ENCODE measurements at regions not wholly inside any gene's neighbourhood (a gene's known extent, or its start where the extent isn't known, plus 50 kb on each side); places are given as distances from the start of the nearest gene placed in this dataset.

DNA sequence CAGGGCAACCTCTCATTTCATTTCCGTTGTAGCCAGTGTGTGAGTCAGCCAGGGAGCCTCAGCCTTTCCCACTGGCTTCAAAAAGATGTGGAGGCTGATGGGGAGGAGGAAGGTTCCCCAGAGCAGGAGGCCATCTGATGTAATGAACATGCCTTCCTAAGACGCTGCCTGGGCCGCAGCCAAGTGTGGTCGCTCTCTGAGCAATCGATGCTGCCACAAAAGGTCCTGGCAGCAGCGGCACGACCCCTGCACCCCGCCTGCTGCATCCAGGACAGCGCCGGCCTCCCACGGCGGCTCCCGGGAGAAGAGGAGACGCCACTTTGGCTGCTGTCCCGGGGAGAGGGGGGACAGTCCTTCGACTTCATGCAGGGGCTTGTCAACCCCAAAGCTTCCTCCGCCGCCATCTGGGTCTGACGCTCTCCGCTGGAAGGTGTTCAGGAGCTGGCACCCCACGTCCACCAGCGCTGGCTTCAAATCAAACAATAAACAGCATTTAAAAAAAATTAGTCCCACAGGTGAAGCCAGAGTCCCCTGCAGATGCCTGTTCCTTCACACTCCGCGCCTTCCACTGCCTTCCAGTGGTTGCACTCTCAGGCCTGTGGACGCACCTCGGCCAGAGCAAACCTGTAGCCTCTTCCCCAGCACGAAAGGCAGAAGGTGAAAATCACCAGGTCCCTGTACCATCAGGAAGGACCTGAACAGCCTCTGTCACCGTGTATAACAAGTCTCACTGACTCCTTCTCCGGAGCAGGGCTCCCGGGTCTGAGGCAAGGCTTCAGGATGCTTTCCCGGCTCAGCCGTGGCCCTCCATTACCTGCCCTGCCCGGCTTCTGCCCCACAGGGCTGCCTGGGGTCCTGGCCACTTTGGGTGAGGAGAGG, 930.7 kb downstream of the BRD1 start:
- DNase-seq (ENCODE audit: low spot score) = no peak
- no peak for FAIRE-seq

DNA sequence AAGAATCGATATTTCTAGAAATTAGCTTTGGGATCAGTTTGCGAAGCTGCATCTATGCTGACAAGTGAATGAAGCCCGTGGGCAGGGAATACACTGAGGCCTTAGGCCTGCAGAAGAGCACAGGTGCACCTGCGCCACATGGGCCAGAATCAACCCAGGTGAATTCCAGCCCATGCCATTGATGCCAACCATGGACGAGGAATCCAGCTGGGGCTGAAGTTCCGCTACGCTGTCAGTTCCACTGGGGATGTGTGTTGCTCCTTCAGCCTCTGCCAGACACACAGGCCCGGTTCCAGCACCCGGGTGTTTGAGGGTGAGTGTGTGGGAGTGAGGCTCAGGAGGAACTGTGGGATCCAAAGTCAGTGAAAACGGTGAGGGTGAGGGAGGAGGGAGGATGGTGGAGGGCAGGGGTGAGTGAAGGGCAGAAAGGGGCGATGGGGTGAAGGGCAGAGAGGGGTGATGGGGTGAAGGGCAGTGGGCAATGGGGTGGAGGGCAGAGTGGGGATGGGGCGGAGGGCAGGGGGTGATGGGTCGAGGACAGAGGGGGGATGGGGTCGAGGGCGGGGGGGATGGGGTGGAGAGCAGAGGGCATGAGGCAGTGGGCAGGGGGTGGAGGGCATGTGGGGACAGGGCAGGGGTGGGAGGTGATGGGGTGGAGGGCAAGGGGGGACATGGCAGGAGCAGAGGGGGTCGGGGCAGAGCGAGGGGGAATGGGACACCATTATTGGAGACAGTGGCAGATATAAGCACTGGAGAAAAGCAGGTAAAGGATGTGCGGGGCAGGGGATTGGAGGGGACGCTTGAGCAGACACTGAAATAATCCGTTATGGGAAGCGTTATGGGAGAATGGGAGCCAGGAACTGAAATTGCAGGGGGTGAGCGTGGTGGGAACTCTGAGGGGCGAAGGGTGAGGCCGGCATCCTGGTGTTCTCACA, 931.6 kb downstream of the BRD1 start:
- FAIRE-seq (no peak), DNase-seq (ENCODE audit: low spot score) (no peak)

- no peak for DNase-seq (ENCODE audit: low spot score)
- no peak for FAIRE-seq
These were observed 932.3 kb downstream of the BRD1 start for GRCh38 chr22:48895336-48895735.

GRCh38 chr22:48894804-48895250, 932.8 kb downstream of the BRD1 start:
- DNase-seq (ENCODE audit: low spot score) = no peak
- FAIRE-seq = no peak

DNA sequence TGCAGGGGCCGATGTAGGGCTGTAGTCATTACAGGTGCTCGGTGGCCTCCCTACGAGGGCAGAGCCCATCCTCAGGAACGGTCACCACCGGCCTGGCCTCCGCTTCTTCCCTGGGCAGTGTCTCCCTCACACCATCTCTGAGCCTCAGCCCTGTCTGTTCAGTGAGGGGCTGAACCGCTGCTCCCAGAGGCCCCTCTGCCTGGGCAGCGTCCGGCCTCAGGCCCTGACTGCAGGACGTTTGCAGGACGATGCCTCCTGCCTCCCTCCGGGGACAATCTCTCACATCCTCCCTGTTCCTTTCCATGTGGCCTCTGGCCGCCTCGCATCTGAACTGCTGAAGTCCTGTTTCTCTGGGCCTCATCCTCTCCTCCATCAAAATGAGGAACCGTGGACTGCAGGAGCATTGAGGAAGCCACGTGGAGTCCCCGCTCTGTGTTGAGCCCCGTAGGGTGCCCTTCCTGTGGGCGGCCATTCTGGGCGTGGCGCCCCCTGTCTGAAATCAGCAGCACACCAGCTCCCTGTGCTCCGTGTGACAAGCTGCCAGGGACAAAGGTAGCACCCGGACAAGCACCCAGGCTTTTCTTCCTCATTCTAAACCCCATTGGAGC, 933.5 kb downstream of the BRD1 start:
- DNase-seq (ENCODE audit: low spot score) = no peak
- no peak for FAIRE-seq

GRCh38 chr22:48893288-48894063, 934.2 kb downstream of the BRD1 start:
- DNase-seq (ENCODE audit: low spot score) (no peak), FAIRE-seq (no peak)

DNA sequence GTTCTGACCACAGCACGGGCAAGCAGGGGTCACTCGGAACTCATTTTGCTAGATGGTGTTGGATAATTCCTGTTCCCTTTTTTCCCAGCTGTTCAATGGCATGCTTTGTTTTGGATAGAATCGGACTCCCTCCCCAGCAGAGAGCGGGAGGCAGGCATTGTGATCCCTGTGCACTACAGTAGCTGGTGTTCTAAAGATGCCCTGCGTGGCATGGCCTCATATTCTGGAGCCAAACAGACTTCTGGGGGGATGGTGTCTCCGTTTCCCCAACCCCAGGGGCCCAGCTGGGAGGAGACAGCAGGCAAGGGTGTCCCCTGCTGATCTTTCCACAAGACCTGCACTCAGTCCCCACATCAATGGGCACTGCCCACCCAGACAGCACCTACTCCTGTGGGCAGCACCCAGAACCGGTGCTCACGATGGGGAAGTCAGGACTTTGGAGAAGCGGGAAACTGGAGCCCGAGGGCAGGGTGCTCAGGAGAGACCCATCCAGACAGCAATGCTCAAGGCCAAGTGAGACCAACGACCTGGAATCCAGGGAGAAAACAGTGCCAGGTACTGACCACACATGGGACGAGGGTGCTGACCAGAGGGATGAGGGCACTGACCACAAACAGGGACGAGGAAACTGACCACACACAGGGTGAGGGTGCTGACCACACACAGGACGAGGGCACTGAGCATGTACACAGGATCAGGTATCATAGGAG, 934.9 kb downstream of the BRD1 start:
- DNase-seq (ENCODE audit: low spot score) = no peak
- FAIRE-seq = no peak

GRCh38 chr22:48891688-48892577, 935.7 kb downstream of the BRD1 start:
- FAIRE-seq (no peak), DNase-seq (ENCODE audit: low spot score) (no peak)

GRCh38 chr22:48890693-48891554, 936.7 kb downstream of the BRD1 start:
- DNase-seq (ENCODE audit: low spot score) = no peak
- FAIRE-seq = no peak

DNA sequence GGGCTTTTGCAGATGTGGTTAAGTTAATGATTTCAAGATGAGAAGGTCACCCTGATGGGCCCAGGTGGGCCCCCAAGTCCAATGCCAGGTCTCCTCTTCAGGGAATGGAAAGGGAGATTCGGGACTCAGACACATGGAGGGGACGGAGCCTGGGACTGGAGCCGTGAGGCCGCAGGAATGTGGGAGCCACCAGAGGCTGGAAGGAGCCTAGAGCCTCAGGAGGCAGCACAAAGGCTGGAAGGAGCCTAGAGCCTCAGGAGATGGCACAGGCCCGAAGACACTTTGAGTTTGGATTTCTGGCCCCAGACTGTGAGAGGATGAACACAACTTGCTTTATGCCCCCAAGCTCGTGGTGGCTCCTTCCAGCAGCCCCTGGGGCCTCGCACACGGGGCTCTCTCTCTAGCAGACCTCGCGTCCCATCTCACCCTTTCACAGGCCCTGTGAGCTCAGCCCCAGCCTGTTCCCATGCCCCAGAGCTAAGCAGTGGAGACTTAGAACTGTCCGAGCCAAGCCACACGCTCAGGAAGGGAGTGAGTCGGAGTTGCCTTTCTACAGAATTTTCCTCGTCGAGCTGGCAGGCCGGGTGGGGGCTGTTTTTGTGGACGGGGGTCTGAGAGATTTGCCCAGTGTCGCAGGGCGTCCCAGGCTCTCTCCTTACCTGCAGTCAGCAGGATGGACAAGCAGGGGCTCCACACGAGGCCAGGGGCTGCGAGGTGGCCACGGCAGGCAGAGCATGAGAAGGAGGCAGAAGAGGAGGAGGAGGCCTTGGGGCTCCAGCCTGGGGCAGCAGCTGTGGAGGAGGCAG, 937.6 kb downstream of the BRD1 start:
- no peak for FAIRE-seq
- no peak for DNase-seq (ENCODE audit: low spot score)

DNA sequence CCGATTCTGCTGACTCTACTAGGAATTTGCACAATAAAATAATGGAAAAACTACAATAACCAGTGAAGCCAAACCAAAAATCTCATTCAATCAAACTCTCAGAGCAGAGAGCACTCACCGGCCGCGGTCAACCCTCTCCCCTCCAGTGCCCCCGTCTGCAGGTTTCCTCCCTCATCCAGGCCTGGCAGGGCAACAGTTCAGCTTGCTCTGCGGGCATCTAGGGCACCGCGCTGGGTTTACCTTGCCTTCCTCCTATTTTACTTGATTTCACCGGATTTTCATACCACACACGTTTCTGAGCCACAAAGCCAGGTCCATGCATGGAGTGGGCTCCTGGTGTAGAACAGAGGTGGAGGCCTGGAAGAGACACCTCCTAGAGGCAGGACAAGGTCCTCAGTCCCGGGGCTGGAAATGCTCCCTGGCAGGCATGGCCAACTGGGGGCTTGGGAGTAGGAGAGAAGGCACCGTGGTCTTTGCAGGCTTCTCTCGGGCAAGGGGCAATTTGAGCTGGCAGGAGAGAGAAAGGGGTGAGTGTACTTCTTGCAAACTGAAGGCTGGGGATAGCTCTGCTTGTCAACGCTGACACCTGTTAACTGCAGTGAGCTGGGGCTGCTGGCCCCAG, 938.4 kb downstream of the BRD1 start:
- DNase-seq (ENCODE audit: low spot score) = no peak
- FAIRE-seq = no peak

- FAIRE-seq (no peak), DNase-seq (ENCODE audit: low spot score) (no peak)
These were observed 939.0 kb downstream of the BRD1 start for GRCh38 chr22:48888466-48889208.

DNA sequence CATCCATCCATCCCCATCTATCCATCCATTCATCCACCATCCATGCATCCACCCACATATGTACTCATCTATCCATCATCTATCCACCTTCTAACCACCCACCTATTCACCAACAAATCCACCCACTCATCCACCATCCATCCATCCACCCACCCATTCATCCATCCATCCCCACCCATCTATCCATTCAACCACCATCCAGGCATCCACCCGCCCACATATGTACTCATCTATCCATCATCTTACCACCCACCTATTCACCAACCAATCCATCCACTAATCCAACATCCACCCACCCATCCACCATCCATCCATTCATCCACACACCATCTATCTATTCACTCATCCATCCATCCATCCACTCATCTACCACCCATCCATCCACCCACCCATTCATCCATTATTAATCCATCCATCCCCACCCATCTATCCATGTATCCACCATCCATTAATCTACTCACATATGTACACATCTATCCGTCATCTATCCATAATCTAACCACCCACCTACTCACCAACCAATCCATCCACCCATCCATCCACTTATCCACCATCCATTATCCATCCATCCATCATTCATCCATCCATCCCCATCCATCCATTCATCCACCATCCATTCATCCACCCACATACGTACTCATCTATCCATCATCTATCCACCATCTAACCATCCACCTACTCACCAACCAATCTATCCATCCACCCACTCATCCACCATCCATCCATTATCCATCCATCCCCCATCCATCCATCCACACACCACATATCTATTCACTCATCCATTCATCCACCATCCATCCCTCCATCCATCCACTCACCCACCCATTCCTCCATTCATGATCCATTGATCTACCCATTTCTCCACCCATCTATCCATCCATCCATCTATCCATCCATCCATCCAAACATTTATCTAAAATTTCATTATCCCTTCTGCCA, 940.0 kb downstream of the BRD1 start:
- no peak for FAIRE-seq
- DNase-seq (ENCODE audit: low spot score) = no peak

DNA sequence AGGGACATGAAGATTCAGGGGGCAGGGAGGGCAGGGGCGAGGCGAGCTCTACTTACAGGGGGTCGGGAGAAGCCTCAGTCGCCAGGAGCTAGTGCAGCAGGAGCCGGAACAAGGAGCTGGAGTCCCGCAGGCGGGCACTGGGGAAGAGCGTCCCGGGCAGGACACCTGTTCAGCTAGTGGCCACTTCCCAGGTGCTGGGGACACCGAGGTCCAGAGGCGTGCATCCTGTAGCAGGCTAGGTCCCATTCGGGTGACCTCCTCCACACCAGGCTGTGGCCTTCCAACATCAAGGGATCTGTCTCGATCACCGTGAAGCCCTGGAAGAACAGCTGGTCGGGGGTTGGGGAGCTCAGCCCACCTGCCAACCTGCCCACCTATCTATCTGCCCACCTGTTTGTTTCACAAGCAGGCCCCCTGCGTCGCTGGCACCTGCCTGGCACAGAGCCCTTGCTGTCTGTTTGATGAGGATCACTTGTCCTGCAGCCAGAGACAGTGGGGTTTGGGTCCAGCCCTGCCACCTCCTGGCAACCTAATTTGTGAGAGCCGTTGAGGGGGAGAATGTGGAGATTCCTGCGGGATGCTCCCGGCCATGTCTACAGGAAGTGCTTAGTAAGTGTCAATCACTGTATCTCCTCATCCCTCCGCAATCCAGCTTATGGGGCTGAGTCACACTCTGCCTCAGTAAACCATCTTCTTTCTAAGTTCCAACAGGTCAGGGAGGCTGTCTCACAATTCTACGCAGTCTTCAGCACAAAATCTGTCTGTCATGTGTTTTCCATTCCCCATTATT, 940.9 kb downstream of the BRD1 start:
- no peak for DNase-seq (ENCODE audit: low spot score)
- FAIRE-seq = no peak

GRCh38 chr22:48885919-48886305, 941.8 kb downstream of the BRD1 start:
- FAIRE-seq (no peak), DNase-seq (ENCODE audit: low spot score) (no peak)

Measured in RCC 7860 (cell line).